ENCODE measurements at regions not wholly inside any gene's neighbourhood (a gene's known extent, or its start where the extent isn't known, plus 50 kb on each side); places are given as distances from the start of the nearest gene placed in this dataset.

DNA sequence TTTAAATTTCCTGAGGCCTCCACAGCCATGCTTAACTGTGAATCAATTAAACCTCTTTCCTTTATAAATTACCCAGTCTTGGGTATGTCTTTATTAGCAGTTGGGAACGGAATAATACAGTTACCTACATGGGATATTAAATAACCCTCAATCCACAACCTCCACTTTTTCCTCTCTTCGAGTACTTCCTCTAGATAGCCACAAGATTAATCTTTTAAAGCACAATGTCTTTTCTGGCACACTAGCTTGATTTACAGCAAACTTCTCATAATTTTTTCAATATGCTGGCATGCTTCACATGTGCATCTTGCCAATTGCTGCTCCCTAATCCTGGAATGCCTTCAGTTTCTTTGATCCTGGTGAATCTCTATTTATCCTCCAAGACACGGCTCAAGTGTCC, 92.2 kb downstream of the P2RY1 start:
- H3K9me1 ChIP-seq (replicated peaks; ENCODE audit: control insufficient read depth, extremely low read depth, insufficient read depth, low read length), result no peaks in the 10 kb centered on the region
- intact Hi-C loops (cut with micrococcal nuclease), result no loop called here
- no peaks in the 10 kb centered on the region for H3K27me3 ChIP-seq (ENCODE audit: control insufficient read depth in 2 of 2, insufficient read depth in 2 of 2, low read length in 2 of 2)
- no peaks in the 10 kb centered on the region for H3K9me3 ChIP-seq (replicated peaks; ENCODE audit: control insufficient read depth, insufficient read depth, low read length)
- no peaks in the 10 kb centered on the region for H3K79me2 ChIP-seq (ENCODE audit: control insufficient read depth, insufficient read depth, low read length)
- H3K4me3 ChIP-seq (replicated peaks in 1 of 3; ENCODE audit: insufficient read depth in 1 of 3, low read depth in 1 of 3, low read length in 3 of 3), result no peak overlapping the region
- H3K4me1 ChIP-seq (ENCODE audit: control insufficient read depth, extremely low read depth, insufficient read depth, low read length), result no peaks in the 10 kb centered on the region
- DNase-seq (ENCODE audit: low read depth, low spot score) (no peak), FAIRE-seq (no peak)
- CTCF ChIA-PET, result interaction anchor here (2.1 kb wide), 1 partner anchor 10 kb away, joined by 6 read pairs; no protein-coding TSS in a partner anchor
- H2AFZ ChIP-seq (ENCODE audit: low read depth, low read length), result no peak overlapping the region
- POLR2A ChIA-PET, result no interaction called here
- no TSS peak for BruUV-seq (replicated peaks)
- dilution Hi-C loops (cut with MboI; ENCODE audit: extremely low pct_ligation_motif_present, low sequenced_read_pairs), result no loop called here
- no peak overlapping the region for H3K4me2 ChIP-seq (ENCODE audit: insufficient read depth, low read length)
- H3K36me3 ChIP-seq (ENCODE audit: control insufficient read depth in 2 of 2, extremely low read depth in 1 of 2, insufficient read depth in 2 of 2, low read length in 2 of 2), result no peaks in the 10 kb centered on the region
- H4K20me1 ChIP-seq (replicated peaks; ENCODE audit: control insufficient read depth, extremely low read depth, insufficient read depth, low read length), result no peaks in the 10 kb centered on the region
- no peak overlapping the region for H3K9ac ChIP-seq (replicated peaks; ENCODE audit: extremely low read depth, insufficient read depth, low read length)
- H3K27ac ChIP-seq (ENCODE audit: insufficient read depth, low read depth, low read length), result no peak overlapping the region
- TF ChIP-seq JUN (IDR thresholded peaks at IDR 0.05; ENCODE audit: borderline replicate concordance, insufficient read depth, insufficient read length, low read depth), result no peak
- TF ChIP-seq MAX (IDR thresholded peaks at IDR 0.05; ENCODE audit: insufficient read depth, insufficient read length), result no peak
- TF ChIP-seq POLR2AphosphoS5 (IDR thresholded peaks at IDR 0.05; ENCODE audit: insufficient read depth, low read depth, low read length), result no peak
- no peak for TF ChIP-seq MYC (IDR thresholded peaks at IDR 0.05; ENCODE audit: low read depth, low read length)
- no peak for TF ChIP-seq POLR2A (IDR thresholded peaks at IDR 0.05; ENCODE audit: low read depth, low read length)
- TF ChIP-seq GATA2 (IDR thresholded peaks at IDR 0.05; ENCODE audit: insufficient read depth, insufficient read length, low read depth, low read length), result no peak
- no peak for TF ChIP-seq EZH2 (IDR thresholded peaks at IDR 0.05; ENCODE audit: borderline replicate concordance, low read depth, low read length, severe bottlenecking)
- TF ChIP-seq FOS (IDR thresholded peaks at IDR 0.05; ENCODE audit: borderline replicate concordance, insufficient read depth, low read length), result no peak
- TF ChIP-seq, protein P1, sequence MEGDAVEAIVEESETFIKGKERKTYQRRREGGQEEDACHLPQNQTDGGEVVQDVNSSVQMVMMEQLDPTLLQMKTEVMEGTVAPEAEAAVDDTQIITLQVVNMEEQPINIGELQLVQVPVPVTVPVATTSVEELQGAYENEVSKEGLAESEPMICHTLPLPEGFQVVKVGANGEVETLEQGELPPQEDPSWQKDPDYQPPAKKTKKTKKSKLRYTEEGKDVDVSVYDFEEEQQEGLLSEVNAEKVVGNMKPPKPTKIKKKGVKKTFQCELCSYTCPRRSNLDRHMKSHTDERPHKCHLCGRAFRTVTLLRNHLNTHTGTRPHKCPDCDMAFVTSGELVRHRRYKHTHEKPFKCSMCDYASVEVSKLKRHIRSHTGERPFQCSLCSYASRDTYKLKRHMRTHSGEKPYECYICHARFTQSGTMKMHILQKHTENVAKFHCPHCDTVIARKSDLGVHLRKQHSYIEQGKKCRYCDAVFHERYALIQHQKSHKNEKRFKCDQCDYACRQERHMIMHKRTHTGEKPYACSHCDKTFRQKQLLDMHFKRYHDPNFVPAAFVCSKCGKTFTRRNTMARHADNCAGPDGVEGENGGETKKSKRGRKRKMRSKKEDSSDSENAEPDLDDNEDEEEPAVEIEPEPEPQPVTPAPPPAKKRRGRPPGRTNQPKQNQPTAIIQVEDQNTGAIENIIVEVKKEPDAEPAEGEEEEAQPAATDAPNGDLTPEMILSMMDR (IDR thresholded peaks at IDR 0.05; ENCODE audit: extremely low read depth in 1 of 2, insufficient read depth in 1 of 2, low read depth in 1 of 2, low read length in 2 of 2), result no peak
